LNCaP clone FGC (cell line): ENCODE measurements at regions not wholly inside any gene's neighbourhood (a gene's known extent, or its start where the extent isn't known, plus 50 kb on each side); places are given as distances from the start of the nearest gene placed in this dataset.

ENCODE experiments used
- DNase-seq: peaks from one replicate; pipeline ENCODE4 v3.0.0-alpha.2; 2011; ENCODE audit warnings: low read depth
- H3K4me3 ChIP-seq: 2 replicates; pipeline ENCODE4 v1.5.1; 2011; ENCODE audit warnings: mild to moderate bottlenecking, low read depth, low read length, control low read depth
- TF ChIP-seq, protein P1 (sequence below): IDR thresholded peaks from 2 replicates; pipeline ENCODE4 v1.5.1; 2012; ENCODE audit warnings: mild to moderate bottlenecking; ENCODE audit not compliant: control insufficient read depth, insufficient read depth; ENCODE audit errors: extremely low read depth

DNA sequence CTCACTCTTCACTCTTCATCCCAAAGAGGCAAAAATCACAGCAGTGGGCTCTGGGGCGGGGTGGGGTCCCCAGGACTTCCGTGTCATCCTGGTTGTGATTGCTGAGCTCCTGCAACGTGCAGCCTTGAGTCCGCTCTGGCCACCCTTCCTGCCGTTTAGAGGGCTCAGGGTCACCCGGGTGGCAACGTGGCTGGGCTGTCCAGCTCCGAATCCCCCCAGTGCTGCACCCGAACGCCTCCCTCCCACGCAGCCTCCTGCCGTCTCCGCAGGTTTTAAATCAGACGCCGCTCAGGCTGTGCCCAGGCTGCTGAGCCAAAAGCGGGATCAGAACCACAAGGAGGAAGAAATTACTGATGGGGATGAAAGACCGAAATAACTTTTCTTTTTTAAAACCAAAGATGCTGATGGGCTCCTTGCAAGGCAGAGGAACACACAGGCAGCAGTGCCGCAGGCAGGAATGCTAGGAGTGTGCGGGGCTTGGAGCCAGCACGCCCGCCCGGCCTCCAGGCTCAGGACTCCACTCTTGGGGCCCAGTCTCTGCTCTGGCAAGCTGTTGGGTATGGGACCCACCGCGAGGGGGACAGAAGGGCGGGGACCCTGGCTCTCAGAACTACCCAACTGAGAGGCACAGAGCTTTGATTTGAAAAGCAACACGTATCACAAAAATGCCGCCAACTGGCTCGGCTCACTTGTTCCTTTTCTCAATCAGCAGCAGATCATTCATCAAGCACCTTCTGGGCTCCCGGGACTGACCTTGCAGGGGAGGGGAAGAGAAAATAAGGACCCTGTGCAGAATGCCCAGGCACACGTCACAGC lies 313.0 kb downstream of the CTTN start:
- TF ChIP-seq, protein P1, sequence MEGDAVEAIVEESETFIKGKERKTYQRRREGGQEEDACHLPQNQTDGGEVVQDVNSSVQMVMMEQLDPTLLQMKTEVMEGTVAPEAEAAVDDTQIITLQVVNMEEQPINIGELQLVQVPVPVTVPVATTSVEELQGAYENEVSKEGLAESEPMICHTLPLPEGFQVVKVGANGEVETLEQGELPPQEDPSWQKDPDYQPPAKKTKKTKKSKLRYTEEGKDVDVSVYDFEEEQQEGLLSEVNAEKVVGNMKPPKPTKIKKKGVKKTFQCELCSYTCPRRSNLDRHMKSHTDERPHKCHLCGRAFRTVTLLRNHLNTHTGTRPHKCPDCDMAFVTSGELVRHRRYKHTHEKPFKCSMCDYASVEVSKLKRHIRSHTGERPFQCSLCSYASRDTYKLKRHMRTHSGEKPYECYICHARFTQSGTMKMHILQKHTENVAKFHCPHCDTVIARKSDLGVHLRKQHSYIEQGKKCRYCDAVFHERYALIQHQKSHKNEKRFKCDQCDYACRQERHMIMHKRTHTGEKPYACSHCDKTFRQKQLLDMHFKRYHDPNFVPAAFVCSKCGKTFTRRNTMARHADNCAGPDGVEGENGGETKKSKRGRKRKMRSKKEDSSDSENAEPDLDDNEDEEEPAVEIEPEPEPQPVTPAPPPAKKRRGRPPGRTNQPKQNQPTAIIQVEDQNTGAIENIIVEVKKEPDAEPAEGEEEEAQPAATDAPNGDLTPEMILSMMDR: no peak
- no peak for DNase-seq
- no peak overlapping the region for H3K4me3 ChIP-seq

DNA sequence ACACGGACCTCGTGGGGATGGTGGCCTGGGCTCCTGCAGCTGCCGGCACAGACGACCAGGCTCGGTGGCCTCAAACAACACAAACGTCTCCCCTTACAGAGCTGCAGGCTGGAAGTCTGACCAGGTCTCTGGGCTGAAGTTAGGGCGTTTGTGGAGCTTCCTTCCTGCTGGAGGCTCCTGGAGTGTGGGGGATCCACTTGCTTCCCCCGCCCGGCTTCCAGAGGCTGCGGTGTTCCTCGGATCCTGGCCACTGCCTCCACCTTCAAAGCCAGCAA lies 313.5 kb downstream of the CTTN start:
- H3K4me3 ChIP-seq: no peak overlapping the region; the same call in 1 of the 2 replicates
- DNase-seq: no peak
- TF ChIP-seq, protein P1: no peak

DNA sequence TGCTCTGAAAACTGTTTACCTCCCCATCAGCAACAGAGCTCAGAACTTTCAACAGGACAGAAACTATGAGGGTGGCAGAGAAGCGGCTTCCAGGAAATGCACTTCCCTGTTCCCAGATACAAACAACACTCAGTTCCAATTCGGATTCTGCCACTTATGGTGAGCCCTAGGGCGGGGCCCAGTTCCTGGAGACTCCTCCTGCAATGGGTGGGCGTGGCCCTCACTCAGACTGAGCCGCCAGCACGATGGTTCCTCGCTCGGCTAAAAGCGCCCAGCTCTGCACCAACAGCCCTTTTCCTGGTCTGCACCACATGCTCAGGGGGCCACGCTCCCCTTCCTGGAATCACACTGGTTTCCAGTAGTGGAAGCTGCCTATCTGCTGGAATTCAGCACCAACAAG lies 314.1 kb downstream of the CTTN start:
- DNase-seq: peak; percentile 59
- H3K4me3 ChIP-seq: peak overlapping the region; percentile 31
- TF ChIP-seq, protein P1: no peak

DNA sequence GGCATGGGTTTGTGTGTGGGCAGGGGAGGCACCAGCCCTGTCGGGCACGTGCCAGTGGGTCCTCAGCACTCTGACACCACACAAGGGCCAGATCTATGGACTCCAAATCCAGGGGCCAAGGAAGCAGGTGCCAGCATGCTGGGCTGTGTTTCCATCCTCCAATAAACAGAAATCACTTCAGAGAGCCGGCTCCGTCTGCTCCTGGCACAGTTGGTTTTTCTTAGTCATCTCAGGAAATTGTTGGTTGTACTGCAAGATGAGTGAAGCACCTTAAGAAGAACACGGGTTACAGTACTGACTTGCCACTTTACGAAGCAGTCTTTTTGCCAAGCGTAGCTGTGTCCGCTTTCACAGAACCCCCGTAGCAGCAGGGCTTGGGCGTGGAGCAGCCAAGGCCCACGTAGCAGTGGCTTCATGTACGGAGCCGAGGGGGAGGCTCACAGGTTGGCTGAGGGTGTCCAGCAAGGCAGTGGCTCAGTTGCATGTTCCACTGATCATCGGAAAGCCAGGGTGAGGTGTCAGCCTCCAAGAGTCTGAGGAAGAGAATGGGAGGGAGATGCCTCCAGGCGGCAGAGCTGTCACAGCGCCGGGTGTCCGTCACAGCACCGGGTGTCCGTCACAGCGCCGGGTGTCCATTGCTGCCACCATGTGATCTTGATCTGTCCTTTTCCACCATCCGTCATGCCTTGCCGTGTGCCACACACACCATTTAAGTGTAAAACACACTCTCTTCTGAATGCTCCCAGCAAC lies 314.9 kb downstream of the CTTN start:
- DNase-seq: no peak
- H3K4me3 ChIP-seq: no peak overlapping the region
- TF ChIP-seq, protein P1: no peak

DNA sequence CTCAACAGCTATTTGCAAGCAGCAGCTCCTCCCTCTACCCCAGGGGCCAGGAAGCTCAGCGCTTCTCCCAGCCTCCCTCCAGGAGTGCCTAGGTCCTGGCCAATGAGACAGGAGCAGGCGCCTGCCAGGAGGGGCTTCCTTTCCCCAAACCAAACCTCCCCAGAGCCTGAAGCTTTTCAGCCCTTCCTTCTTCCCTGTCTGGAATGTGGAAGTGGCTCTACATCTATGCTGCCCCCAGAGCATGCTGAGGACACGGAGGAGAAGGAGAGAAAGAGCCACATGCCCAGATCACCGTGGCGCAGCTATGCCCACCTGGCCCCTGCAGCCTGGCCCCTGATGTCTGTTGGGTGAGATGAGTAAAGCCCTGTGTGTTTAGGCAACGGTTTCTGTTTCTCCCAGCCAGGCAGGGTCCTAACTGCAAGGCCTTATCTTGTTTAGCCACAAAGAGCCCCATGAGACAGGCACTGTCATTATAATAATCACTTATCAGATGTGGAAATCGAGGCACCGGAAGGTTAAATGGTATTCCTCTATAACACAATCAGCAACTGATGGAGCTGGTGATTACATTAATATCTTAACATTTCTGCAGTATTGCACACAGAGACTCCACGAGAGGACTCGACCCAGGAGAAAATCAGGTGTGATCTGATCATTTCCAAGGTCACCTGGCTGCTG lies 315.8 kb downstream of the CTTN start:
- H3K4me3 ChIP-seq: no peak overlapping the region
- TF ChIP-seq, protein P1: no peak
- DNase-seq: no peak

DNA sequence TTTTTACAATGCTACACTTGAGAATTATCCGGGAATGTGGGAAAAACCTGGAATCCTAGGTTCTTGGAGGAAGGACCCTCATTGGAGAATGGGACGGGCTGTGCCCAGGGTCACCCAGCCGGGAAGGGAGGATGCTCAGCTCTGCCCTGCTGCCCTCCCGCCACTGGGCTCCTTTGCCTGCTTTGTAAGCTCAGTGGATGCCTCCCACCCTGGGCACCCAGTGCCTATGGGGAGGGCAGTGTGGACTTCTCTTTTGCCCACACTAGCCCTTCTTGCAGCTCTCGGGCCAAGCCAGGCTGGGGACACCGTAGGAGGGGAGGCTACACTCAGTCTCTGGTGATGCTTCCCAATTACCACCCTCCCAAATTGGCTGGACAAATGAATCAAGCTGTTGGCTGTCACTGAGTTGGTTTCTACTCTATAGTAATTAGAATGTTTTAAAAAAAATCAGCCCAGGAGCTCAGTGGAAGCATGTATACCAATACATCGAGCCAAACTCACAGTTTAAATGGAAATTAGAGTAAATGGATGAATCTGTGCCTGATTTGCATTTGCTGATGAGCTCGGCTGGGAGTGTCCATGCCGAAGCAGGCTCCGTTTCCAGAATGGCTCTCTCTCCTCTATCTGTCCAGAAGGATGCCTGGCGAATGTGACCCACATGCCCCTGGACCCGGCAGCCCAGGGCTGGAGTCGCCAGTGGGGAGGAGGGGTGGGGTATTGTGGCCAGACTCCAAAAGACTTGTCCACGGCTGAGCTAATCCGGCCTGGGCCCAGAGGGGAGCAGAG lies 317.0 kb downstream of the CTTN start:
- DNase-seq: no peak
- no peak overlapping the region for H3K4me3 ChIP-seq
- TF ChIP-seq, protein P1: no peak
